HL-60 (cell line): ENCODE measurements at regions not wholly inside any gene's neighbourhood (a gene's known extent, or its start where the extent isn't known, plus 50 kb on each side); places are given as distances from the start of the nearest gene placed in this dataset.

ENCODE experiments used
- DNase-seq, 2 experiments: peaks; one replicate each; pipeline ENCODE4 v3.0.0-alpha.2; 2010 to 2020; ENCODE audit warnings: low read depth in 1 of 2, low spot score in 1 of 2
- H3K27ac ChIP-seq: fragments of 250-450 bp; sonication (Bioruptor Pico); replicated peaks from 2 replicates; pipeline ENCODE4 v1.5.1; 2020; ENCODE audit warnings: mild to moderate bottlenecking, moderate library complexity
- H3K27me3 ChIP-seq: fragments of 250-450 bp; sonication (Bioruptor Pico); 2 replicates; pipeline ENCODE4 v1.5.1; 2021; ENCODE audit warnings: mild to moderate bottlenecking, moderate library complexity; ENCODE audit not compliant: insufficient read depth, poor library complexity, severe bottlenecking
- H3K4me3 ChIP-seq: replicated peaks from 2 replicates; pipeline ENCODE4 v1.5.1; 2011; ENCODE audit warnings: mild to moderate bottlenecking, control low read depth, low read length; ENCODE audit not compliant: insufficient read depth
- CTCF ChIP-seq: IDR thresholded peaks from one replicate; pipeline ENCODE4 v1.5.1; 2011; ENCODE audit warnings: low read length, control low read depth, inconsistent platforms; ENCODE audit not compliant: insufficient read depth
- GABPA ChIP-seq: IDR thresholded peaks from 2 replicates; pipeline ENCODE4 v1.6.1; 2012; ENCODE audit warnings: low read depth
- POLR2AphosphoS5 ChIP-seq: IDR thresholded peaks from 2 replicates; pipeline ENCODE4 v1.6.1; 2012; ENCODE audit warnings: low read depth
- REST ChIP-seq: IDR thresholded peaks from 2 replicates; pipeline ENCODE4 v1.6.1; 2012; ENCODE audit warnings: low read depth; ENCODE audit not compliant: insufficient replicate concordance
- SPI1 ChIP-seq: IDR thresholded peaks from 2 replicates; pipeline ENCODE4 v1.6.1; 2012; ENCODE audit warnings: low read depth, mild to moderate bottlenecking, borderline replicate concordance

- Histone ChIP-seq H3K4me3 (no peak overlapping the region), H3K27me3 (no peaks in the 10 kb centered on the region), H3K27ac (no peak overlapping the region)
- TF ChIP-seq POLR2AphosphoS5, result no peak
- no peak for TF ChIP-seq REST
- no peak for TF ChIP-seq CTCF
- no peak for TF ChIP-seq GABPA
- DNase-seq, result no peak
Measured at GRCh38 chr4:20440170-20440569, 188.5 kb downstream of the SLIT2 start.

GRCh38 chr4:20443015-20443805 is 191.5 kb downstream of the SLIT2 start:
- no peak overlapping the region for H3K27ac ChIP-seq
- H3K4me3 ChIP-seq, result no peak overlapping the region
- TF ChIP-seq GABPA (no peak), POLR2AphosphoS5 (no peak), CTCF (no peak), SPI1 (no peak), REST (no peak)
- H3K27me3 ChIP-seq, result no peaks in the 10 kb centered on the region
- DNase-seq, result no peak

- no peaks in the 10 kb centered on the region for H3K27me3 ChIP-seq
- DNase-seq, result no peak
- no peak for TF ChIP-seq CTCF
- TF ChIP-seq SPI1, result no peak
- no peak for TF ChIP-seq POLR2AphosphoS5
- TF ChIP-seq GABPA, result no peak
- TF ChIP-seq REST, result no peak
- H3K27ac ChIP-seq, result no peak overlapping the region
- no peak overlapping the region for H3K4me3 ChIP-seq
Measured at GRCh38 chr4:20444599-20445337, 193.1 kb downstream of the SLIT2 start.
